Myocyte (in vitro differentiated cells): ENCODE measurements at regions not wholly inside any gene's neighbourhood (a gene's known extent, or its start where the extent isn't known, plus 50 kb on each side); places are given as distances from the start of the nearest gene placed in this dataset.

ENCODE experiments used
- DNase-seq: peaks from one replicate; pipeline ENCODE4 v3.0.0-alpha.2; 2012; ENCODE audit warnings: low read depth

DNA sequence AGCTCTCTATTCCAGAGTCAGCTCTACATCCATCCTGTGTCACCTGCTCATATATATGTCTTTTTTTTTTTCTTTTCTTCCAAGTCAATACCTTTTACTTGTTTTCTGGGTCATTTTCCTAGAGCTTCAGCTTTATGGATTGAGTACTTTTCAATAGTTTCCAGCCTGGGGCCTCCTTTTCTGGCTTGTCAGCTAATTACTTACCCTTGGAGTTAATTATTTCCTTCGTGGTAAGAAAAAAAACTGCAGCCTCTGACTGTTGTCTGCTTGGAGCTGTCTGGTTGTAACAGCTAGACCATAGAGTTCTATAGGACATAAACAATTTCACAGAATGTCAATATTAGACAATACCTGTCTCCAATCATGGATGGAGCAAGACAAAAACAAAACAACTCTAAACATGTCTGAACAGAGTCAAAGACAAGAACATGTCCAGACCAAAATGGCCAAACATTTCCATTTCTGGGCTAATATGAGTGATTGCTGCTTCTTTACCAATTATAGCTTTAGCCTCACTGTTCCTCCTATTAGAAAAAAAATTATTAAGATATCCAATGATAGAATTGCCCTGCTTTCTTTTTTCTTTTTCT lies 643.1 kb downstream of the SLC4A3 start:
- no peak for DNase-seq

DNA sequence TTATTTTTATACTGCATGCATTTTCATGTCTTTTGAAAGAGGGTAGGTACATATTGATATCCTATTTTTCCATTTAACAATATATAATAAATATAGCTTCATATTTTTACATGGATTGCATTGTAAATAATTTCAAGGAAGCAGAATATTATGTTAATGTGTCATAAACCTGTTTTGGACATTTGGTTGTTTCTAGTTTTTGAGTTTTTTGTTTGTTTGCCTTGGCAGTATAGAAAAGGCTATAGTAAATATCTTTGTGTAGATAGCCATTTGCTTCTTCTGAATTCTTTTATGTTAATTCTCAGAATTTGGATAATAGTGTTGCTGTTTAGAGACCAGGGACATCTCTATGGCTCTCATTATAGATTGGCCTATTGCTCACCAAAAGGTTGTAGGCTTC lies 645.2 kb downstream of the SLC4A3 start:
- no peak for DNase-seq

DNA sequence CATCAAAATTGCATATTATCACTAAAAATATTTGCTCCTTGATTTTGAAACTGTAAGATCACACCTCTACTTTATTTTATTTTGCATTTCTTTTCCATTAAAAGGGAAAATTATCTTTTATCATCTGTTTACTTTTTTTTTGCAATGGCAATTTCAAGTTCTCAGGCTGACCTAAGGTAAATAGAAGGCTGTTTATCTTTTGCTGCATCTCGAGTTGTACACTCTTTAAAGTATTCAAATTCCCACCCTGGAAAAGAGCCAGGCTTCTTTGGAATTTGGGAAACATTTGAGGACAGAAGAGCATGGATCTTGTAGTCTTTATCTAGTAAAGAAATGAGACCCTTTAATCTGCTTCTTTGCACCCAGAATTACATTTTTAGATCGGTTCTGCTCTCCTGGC lies 645.7 kb downstream of the SLC4A3 start:
- DNase-seq, result no peak

DNA sequence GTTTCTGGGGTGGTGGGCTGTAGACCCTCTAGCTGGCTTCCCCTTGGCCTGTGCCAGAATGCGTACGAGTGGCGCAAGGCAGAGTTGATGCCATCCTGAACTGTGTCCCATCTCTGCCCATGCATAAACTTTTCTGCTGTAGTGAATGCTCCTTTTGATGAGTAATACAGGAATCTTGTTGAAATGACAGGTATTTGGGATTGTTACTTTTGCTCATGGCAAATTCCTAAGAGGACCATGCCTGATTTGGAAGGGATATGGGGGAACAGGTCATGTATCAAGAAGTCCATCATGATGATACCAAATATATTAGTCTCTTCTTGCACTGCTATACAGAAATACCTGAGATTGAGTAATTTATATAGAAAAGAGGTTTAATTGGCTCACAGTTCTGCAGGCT lies 648.0 kb downstream of the SLC4A3 start:
- no peak for DNase-seq

DNA sequence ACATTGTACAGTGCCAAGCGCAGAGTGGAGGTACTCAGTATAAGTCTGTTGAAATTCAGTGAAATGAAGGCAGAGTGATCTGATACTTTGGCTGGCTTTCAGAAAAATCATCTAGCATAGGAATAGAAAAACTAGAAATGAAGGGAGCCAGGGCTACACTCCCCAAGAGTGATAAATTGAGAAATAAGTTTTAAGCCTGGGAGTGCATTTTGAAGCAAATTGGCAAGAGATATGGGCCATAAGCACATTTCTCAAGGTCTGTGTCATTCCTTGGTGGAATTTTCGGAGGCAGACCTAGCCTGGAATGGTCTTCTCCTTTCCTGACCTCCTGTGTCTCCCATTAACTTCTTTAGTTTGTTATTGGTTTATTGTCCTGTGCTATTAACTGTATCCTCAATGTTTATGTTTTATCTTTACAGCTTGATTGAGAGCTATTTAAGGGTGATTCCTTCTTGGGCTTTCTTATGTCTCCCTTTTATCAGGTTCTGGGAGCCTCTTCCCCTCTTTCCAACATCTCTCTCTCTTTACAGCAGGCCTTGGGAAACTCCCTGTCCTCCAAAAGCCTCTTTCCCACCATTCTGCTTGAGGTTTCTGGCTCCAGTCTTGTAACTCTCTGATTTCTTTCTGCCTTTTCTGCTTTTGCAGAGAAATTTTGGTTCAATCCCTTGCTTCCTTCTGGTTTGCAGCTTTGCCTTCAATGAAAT lies 649.5 kb downstream of the SLC4A3 start:
- DNase-seq, result no peak

DNA sequence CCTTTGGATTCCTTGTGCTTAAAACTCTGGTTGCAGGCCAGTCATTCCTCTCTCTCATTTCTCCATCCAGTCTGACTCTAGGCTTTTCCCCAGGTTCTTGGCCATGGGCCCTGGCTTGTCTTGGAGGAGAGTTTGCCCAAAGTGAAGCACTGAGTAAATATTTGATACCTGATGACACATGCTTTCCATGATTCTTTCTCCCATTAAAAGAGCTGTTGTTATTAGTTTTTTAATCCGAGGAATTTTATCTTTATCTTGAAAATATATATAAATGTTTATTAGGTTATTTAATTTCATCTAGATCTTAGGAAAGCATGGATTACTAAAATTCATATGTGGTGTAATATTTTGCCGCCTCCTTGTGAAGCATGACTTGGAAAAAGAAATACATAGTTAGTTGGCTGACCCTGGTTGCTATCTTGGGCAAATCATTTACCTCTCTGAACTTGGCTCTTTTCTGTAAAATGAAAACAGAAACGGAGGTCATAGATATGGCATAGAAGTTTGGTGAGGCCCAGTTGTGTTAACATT lies 650.1 kb downstream of the SLC4A3 start:
- DNase-seq, result peak; percentile 27

DNA sequence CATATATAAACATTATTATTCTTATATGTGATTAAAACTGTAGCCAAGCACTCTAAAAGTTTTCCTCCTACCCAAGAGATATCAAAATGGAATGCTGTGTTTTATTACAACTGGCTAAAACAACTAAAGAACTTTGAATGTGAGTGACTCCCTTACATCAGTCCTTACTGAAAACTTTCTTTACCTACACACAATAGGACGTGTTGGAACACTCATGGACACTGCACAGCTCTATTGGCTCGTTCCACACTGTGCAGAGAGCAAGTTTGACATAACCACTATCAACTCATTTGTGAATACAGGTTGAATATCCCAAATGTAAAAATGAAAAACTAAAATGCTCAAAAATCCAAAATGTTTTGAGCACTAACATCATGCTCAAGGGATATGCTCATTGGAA lies 650.6 kb downstream of the SLC4A3 start:
- no peak for DNase-seq

DNA sequence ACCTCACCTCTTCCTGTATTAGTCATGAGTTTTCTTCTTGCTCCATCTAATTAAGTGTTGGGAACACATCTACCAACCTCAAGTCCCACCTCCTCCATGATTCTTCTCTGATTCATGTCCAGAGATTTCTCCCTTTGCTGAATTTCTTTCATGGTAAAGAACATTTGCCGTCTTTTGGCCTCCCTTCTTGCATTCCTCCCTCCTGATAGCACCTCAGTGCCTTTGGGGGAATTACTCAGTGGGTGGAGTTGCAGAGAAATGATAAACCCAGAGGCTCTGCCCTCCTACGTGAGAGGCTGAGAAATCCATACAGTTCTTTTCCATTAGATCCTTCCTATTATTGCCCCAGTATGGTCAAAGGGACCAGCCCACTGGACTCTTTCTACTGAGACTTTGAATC lies 651.9 kb downstream of the SLC4A3 start:
- DNase-seq, result no peak

DNA sequence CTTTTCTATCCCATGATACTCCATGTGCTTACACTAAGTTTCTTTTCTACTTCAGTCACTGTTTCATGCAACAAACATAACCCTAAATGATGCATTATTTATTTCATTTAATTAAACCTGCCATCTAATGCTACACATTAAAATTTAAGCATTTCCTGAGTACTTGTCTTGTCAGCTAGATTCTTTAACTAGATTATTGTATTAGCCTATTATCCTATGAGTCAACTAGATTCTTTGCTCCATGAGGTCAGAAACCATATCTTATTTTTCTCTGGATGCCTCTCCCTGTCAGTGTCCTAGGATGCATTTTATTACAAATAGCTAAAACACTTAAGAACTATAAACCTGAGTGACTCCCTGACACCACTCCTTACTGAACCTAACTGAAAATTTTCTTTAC lies 652.4 kb downstream of the SLC4A3 start:
- DNase-seq, result no peak

DNA sequence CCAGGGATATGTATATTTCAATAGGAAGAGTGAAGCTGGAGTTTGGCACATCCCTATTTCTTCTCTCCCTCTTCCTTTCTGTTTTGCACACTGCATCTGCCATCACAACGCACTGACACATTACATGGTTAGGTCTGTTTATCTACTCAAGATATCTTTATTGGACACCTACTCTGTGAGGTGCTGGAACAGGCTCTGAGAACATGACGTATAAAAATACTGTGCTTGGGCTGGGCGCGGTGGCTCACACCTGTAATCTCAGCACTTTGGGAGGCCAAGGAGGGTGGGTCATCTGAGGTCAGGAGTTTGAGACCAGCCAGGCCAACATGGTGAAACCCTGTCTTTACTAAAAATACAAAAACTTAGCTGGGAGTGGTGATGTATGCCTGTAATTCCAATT lies 653.3 kb downstream of the SLC4A3 start:
- no peak for DNase-seq

DNA sequence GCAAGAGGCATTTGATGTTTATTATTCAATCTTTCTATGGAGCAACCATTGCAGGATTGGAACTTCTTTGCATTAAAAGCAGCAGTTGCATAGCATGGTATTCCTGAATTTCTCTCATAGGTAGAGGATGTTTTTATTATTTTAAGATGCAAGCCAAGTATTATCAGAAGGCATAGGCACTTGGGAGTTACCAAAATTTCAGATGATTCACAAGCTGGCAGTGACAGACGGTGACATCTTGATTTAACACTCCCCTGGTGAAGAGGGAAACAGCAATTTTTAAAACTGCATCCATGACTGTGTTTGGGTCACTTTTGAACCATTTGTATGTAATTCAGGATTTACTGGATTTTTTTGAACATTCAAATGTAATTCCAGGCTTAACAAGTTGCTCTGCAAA lies 654.3 kb downstream of the SLC4A3 start:
- DNase-seq, result no peak

DNA sequence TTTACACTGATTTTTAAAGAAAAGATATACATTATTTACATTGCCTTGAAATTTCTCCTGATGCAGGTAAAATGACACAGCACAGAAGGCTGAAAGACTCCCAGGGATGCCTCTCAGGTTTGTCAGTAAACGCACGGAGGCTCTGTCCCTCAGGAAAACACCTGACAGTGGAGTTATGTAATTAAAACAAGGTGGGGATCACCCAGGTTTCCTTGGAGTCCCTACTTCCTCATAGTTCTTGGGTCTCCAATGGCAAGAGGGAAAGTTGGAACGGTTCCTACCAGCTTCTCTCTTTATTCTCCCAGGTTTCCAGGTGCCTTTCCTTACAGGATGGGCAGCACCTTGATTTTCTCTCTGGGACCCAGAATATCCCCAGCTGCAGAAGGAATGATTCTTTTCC lies 654.8 kb downstream of the SLC4A3 start:
- DNase-seq, result no peak

DNA sequence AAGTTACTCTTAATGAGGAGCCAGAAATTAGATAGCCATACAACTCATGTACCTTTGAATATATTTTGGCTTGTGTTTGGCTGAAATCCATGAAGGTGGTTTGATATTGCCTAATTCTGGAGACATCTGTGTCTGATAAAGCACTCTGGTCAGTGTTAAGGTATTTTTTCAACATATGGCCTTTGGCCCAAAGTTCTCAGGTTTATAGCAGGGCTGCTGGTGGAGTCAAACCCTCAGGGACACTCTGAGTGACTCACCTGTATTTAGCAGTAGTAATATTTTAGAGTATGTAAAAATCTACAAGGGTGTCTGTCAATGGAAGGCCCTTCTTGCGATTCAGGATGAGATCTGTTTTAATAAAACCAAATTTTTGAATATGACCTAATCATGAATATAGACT lies 666.5 kb downstream of the SLC4A3 start:
- DNase-seq, result no peak

DNA sequence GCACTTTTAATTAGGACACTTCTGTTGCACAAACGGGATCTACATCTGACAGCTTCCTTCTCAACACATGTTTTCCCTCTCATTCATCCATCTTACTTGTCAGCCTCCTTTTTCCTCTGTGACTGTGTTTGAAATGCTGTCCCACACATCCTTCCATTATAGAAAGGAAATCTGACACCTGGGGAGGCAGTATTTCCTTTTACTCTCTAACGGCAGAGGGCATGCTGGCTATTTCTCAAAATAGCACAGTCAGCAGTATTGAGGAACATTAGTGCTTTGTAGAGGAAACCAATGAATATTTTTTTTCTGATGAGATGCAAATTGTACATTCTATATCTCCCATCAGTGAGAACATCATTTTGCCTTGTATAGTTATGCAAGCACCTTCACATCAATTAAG lies 668.7 kb downstream of the SLC4A3 start:
- DNase-seq, result no peak

DNA sequence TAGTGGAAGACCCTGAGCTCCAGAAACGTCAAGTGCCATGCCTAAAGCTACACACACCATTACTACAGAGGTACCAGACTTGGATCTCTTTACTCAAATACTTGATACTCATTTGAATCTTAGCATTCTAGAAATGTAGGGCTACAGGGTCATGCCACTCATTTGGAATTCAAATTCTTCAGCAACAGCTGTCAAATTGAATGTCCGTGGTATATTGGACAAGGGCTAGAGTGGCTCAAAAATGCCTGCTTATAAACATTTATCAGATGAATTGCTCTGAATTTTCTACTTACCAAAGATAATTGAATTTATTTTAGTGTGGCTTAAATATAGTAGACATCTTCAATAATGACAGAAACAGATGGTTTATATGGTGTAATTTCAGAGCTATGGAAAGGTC lies 669.7 kb downstream of the SLC4A3 start:
- peak; percentile 28 for DNase-seq

DNA sequence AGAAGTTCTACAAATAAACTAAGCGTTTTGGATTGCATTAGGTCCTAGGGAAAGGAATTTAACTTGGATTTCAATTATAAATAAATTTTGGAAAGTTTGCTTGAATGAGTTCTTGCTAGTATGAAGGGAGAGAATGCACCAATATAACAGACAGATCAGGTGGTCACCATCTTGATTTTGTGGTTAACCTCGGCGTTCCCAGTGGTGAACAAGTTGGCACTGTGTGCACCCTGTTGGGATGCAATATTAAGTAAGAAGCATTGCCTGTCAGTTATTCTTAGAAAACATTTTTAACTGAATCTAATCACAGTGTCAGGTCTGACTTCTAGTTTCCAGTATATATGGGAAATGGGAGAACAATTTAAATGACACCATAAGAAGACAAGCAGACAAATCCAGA lies 673.4 kb downstream of the SLC4A3 start:
- peak; percentile 79 for DNase-seq

DNA sequence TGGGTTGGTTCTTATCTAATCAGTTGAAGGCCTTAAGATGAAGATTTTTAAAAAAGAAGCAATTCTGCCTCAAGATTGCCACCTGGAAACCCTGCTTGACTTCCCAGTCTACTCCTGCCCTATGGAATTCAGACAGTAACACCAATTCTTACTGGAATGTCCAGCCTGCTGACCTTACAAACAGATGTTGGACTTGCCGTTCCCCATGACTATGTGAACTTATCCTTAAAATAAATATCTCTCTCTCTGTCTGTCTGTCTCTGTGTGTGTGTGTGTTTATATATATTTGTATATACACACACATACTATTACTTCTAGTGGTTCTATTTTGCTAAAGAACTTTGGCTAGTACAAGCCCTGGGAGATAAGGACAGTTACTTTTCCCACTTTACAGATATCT lies 675.3 kb downstream of the SLC4A3 start:
- DNase-seq, result no peak

DNA sequence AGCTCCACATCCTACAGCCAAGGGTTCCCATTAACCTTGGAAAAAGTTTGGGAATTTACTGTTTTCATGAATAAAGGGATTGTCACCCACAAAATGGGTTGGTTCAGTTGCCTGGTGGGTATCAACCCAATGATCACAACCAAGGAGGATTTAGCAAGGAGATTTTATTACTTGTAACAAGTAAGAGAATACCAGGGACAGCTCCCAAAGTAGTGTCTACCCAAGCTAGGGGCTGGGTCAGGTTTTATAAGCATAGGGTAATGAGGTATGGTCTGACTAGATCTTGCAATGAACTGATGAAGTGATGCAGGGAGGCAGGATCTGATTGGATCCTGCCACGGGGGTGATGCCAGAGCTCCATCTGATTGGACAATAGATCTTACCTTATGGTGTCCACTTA lies 681.8 kb downstream of the SLC4A3 start:
- no peak for DNase-seq

DNA sequence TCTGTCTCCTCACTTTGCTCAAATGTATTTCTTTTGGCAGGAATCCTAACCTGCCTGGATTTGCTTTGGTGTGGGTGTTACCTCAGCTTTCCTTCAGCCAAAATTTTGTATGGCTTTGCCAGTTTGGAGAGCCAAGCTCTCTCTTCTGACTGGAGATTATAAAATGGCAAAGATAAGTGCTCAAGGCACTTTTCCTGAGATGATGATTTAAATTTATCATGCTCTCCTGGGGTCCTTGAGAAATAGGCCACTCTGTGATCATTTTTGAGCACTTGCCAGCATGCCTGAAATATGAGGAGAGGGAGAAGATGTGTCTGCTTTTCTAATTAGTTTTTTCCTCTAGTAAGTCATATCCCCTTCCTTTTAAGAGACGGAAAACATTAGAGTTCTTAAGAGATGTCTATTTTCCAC lies 683.0 kb downstream of the SLC4A3 start:
- no peak for DNase-seq

DNA sequence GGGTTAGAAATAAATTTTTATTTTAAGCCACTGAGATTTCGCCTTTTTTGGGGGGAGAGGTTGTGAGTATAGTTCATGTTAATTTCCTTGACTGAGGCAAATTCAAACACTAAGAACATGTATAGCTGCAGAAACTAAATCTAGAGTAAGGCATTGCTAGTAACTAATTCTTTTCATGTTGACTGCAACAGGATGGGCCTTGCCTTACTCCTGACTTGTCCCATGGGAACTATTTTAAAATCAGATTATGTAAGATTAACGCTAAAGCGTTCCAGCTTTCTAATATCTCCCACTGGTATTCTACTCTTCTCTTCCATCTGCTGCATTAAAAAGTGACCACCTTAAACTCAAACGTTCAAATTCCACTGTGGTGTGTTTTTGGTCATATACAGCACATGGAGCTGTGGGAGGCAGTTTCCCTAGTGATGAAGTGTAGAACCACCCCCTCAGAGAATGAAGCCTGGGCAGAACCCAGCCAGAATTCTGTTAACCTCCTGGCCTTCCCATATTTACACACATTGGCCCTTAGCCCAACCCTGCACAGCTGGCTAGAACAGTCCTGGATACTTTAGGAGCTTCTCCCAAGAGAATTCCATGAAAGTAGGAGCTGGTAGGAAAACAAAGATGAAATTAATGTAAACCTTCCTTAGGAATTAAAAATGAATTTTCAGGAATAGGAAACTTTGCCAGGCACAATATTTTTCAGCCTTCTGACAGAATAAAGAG lies 687.8 kb downstream of the SLC4A3 start:
- DNase-seq, result peak; percentile 40

DNA sequence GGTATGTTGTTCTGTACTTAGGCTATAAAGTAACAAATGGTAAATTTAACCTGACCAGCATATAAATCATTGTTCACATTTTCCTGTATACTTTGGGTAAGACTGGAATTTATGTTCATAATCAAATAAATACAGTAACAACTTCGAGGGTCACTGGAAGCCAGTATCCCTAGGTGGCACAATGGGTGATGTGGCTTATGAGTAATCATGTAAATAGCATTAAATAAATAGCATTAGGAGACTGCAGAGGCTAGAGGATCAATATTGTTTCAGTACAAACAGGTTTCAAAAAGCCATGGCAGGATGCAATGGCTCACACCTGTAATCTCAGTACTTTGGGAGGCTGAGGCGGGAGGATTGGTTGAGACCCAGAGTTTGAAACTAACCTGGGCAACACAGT lies 690.6 kb downstream of the SLC4A3 start:
- DNase-seq, result no peak

DNA sequence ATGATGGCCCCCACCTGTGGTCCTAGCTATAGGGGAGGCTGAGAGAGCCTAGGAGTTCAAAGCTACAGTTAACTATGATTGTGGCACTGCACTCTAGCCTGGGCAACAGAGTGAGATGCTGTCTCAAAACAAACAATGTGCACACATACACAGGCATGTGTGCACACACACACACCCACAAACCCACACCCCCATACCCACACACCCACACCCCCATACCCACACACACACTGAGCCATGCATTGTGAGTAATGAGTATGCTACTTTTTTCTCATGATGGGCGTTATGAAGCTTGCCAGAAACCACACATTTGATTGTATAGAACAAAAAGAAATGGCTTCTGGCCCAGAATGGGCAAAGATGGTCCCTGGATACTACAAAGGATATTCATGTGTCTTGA lies 691.1 kb downstream of the SLC4A3 start:
- DNase-seq, result no peak

DNA sequence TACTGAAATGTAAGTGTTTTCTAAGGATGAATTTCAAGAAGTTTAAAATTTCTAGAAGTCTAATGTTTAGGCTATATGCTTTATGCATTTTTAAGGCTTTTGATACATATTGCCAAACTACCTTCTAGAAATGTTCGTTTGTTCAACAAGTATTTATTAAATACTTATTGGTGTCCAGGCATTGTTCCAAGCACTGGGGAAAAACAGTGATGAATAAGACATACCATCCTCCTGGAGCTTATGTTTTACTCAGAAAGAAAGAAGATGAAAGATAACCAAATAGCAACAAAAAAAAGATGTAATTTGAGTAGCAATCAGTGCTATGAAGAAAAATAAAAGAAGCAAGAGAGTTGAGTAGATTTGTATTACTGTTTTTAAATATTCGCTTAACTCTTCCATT lies 692.9 kb downstream of the SLC4A3 start:
- DNase-seq, result no peak
